NCI-H187 treated with DMSO at 0.1 percent for 48 hours (cell line): ENCODE measurements at regions not wholly inside any gene's neighbourhood (a gene's known extent, or its start where the extent isn't known, plus 50 kb on each side); places are given as distances from the start of the nearest gene placed in this dataset.
A peak's percentile ranks its signal among the peaks of the same experiment; 100 is the strongest.

ENCODE experiments used
- DNase-seq: peaks from one replicate; lab custom pipeline; 2025; lab: John Stamatoyannopoulos, UW

GRCh38 chr7:125563964-125564529, 634.4 kb upstream of the POT1 start:
- DNase-seq, result no peak

GRCh38 chr7:125563557-125563956, 633.9 kb upstream of the POT1 start:
- DNase-seq, result no peak

GRCh38 chr7:125561006-125561405, 631.4 kb upstream of the POT1 start:
- DNase-seq, result no peak

GRCh38 chr7:125559921-125560320, 630.3 kb upstream of the POT1 start:
- DNase-seq, result no peak

GRCh38 chr7:125555916-125556315, 626.3 kb upstream of the POT1 start:
- no peak for DNase-seq

- DNase-seq, result no peak
Measured at GRCh38 chr7:125551008-125551407, 621.4 kb upstream of the POT1 start.

- DNase-seq, result no peak
Measured at GRCh38 chr7:125547505-125547904, 617.9 kb upstream of the POT1 start.

- no peak for DNase-seq
Measured at GRCh38 chr7:125530553-125530952, 600.9 kb upstream of the POT1 start.

GRCh38 chr7:125529249-125529648, 599.6 kb upstream of the POT1 start:
- DNase-seq, result no peak

GRCh38 chr7:125526958-125527357, 597.3 kb upstream of the POT1 start:
- no peak for DNase-seq

GRCh38 chr7:125526092-125526491, 596.5 kb upstream of the POT1 start:
- no peak for DNase-seq

GRCh38 chr7:125516194-125516593, 586.6 kb upstream of the POT1 start:
- DNase-seq, result peak; percentile 96

- no peak for DNase-seq
Measured at GRCh38 chr7:125512373-125512772, 582.7 kb upstream of the POT1 start.

- DNase-seq, result no peak
Measured at GRCh38 chr7:125511310-125511709, 581.7 kb upstream of the POT1 start.

- no peak for DNase-seq
Measured at GRCh38 chr7:125506331-125506730, 576.7 kb upstream of the POT1 start.

- no peak for DNase-seq
Measured at GRCh38 chr7:125504848-125505247, 575.2 kb upstream of the POT1 start.

GRCh38 chr7:125495997-125496396, 566.4 kb upstream of the POT1 start:
- DNase-seq, result no peak

- DNase-seq, result no peak
Measured at GRCh38 chr7:125492521-125492920, 562.9 kb upstream of the POT1 start.

GRCh38 chr7:125491137-125491536, 561.5 kb upstream of the POT1 start:
- no peak for DNase-seq

GRCh38 chr7:125490167-125490566, 560.5 kb upstream of the POT1 start:
- no peak for DNase-seq

- no peak for DNase-seq
Measured at GRCh38 chr7:125485223-125485622, 555.6 kb upstream of the POT1 start.

- DNase-seq, result no peak
Measured at GRCh38 chr7:125484755-125485154, 555.1 kb upstream of the POT1 start.

- DNase-seq, result no peak
Measured at GRCh38 chr7:125481323-125481722, 551.7 kb upstream of the POT1 start.

- no peak for DNase-seq
Measured at GRCh38 chr7:125480762-125481161, 551.1 kb upstream of the POT1 start.

GRCh38 chr7:125468855-125469174, 539.2 kb upstream of the POT1 start:
- DNase-seq, result no peak
